C4-2B (cell line): ENCODE measurements at regions not wholly inside any gene's neighbourhood (a gene's known extent, or its start where the extent isn't known, plus 50 kb on each side); places are given as distances from the start of the nearest gene placed in this dataset.

ENCODE experiments used
- ZFX ChIP-seq: fragments of 450-650 bp; IDR thresholded peaks from 2 replicates; pipeline ENCODE4 v1.6.1; 2017
- TF ChIP-seq, protein P1 (sequence below): fragments of 450-650 bp; conservative IDR thresholded peaks from 2 replicates; pipeline ENCODE4 v1.5.1; 2017; ENCODE audit warnings: mild to moderate bottlenecking

DNA sequence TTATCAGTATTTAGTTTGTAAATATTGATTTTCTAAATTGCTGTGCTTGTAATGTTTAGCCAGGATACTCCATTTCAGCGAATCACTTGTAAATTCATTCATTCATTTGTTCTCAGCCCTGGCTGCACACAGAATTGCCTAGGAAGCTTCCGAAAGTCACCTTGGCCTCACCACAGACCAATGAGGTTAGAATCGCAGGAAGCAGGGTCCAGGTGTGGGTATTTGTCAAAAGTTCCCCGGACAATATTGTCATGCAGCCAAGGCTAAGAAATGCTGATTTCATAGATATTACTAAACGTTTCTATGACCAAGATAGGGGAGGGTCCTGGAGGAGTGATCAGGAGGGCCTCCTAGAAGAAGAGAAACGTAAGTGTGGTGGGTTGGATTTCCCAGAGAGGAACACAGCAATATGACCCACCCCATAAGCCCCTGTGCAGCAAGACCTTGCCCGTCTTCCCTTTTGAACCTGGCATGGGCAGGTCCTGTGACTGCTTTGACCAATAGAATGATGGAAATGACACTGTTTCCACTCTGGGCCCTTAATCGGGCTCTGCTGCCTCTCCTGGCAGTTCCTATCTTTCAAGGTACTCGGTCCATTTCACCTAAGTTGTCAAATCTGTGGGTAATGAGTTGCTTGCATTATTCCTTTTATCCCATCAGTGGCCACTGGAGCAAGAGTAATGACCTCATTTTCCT lies 238.7 kb downstream of the FOXL1 start:
- TF ChIP-seq, protein P1, sequence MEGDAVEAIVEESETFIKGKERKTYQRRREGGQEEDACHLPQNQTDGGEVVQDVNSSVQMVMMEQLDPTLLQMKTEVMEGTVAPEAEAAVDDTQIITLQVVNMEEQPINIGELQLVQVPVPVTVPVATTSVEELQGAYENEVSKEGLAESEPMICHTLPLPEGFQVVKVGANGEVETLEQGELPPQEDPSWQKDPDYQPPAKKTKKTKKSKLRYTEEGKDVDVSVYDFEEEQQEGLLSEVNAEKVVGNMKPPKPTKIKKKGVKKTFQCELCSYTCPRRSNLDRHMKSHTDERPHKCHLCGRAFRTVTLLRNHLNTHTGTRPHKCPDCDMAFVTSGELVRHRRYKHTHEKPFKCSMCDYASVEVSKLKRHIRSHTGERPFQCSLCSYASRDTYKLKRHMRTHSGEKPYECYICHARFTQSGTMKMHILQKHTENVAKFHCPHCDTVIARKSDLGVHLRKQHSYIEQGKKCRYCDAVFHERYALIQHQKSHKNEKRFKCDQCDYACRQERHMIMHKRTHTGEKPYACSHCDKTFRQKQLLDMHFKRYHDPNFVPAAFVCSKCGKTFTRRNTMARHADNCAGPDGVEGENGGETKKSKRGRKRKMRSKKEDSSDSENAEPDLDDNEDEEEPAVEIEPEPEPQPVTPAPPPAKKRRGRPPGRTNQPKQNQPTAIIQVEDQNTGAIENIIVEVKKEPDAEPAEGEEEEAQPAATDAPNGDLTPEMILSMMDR: no peak
- TF ChIP-seq ZFX: no peak
